Retina (tissue), 1 donor: ENCODE measurements at regions not wholly inside any gene's neighbourhood (a gene's known extent, or its start where the extent isn't known, plus 50 kb on each side); places are given as distances from the start of the nearest gene placed in this dataset.
"Not testable (repeated sequence)": the region's sequence is repeated elsewhere in the genome, so short reads cannot be mapped to it uniquely, and the experiment has no call there.

Experiments
- DNase-seq: peaks from one replicate; pipeline ENCODE4 v3.0.0-alpha.2; 2016

DNA sequence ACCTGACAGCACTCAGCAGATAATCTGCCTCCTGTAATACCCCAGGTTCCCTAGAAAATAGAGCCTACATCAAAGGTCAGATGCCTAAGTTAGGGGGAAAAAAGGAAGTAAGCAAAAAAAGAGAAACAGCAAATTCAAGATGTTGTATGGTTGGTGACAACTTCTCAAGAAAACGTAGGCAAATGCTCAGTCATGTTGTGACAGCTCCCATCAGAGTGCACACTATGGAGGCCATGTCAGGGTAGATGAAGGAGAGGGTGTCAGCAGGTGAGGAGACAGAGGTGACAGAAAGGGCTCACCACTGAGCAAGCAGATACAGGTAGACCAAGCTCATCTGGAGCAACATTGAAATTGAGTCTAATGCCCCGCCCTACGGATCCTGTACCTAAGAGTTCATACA is 356.8 kb upstream of the BRINP1 start:
- DNase-seq, result no peak

DNA sequence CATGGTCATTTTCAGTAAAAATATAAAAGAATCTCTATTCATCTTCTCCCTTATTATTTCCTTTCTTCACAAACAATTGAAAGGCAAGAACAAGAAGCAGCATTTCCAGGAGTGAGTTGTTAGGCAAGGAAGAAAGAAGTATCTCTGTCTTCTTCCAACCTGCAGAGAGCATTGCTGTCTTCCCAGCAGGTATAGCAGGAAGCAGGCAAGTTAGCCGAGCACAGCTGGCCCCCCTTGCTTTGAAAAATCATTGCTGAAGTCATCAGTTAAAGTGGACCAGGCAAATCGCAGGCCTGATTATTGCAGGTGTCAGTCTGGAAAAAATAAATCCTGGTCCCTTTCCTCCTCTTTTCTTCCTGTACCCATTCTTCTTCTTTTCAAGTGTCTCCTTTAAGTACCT is 353.1 kb upstream of the BRINP1 start:
- DNase-seq, result no peak

DNA sequence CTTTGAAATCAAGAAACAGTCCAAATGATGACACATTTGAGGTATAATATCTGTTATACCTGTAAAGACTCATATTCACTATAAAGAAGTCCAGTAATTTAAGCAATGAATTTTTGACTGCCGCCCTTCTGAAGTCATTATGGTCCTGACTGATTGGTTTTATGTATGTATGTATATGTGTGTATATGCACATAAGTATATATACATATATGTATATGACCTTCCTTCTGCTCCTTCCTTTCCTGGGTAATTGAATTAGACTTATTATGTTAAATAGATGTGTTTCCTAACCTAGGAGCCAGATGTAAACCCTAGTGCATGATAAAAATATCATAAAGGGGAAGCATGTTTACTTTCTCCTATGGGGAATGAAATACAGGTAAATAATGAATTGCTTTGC is 343.1 kb upstream of the BRINP1 start:
- no peak for DNase-seq

DNA sequence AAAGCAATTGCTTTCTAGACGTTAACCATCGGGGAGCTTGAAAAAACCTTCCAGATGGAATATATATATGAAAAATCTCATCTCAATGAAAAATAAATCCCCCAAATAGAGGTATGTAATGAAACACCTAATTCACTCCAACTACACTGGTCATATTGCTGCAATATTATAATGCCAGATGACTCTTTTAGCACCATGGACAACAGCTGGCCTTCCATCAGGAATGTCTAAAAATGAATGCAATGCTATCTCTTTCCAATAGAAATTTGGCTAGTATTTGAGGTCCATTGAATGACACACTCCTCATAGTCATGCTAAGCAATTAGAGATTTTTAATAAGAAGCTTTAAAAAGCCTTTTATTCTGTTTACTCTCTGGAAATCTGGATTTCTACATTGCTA is 340.2 kb upstream of the BRINP1 start:
- no peak for DNase-seq

DNA sequence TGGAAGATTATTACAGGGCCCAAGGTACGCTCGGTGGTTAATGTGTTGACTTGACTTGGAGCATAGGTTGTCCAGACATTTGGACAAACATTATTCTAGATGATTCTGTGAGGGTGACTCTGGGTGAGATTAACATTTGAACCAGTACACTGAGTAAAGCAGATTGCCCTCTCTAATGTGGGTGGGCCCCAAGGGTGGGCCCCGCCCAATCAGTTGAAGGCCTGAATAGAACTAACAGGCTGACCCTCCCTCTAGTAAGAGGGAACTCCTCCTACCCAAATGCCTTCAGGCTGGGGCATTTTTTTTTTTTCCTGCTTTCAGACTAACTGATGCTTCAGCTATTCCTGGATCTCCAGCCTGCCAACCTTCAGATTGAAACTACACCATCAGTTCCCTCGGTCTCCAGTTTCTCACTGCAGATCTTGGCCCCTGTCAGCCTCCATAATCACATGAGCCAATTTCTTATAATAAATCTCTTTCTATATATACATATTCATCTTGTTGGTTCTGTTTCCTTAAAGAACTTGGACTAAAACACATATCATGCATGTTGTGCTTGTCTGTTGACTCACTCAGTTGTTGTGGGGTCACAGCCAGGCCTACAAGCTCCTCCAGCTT is 338.1 kb upstream of the BRINP1 start:
- DNase-seq, result no peak

DNA sequence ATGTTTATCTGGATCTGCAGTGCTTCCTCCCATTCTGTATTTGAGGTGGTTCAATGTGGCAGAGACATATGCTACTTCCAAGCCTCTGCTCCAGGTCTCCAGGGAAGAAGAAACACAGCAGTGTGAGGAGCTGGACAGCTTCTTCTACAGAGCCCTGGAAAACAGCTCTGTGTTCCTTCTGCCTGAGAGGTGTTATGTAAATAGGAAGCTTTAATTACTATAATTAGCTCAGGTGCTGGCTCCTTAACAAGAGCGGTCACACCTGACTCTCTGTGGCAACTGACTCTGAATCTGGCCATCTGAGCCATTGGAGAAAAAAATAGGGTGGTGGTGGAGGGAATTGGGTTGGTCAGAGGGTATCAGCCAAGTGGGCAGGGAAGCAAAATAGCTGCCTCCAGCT is 332.4 kb upstream of the BRINP1 start:
- DNase-seq, result no peak

DNA sequence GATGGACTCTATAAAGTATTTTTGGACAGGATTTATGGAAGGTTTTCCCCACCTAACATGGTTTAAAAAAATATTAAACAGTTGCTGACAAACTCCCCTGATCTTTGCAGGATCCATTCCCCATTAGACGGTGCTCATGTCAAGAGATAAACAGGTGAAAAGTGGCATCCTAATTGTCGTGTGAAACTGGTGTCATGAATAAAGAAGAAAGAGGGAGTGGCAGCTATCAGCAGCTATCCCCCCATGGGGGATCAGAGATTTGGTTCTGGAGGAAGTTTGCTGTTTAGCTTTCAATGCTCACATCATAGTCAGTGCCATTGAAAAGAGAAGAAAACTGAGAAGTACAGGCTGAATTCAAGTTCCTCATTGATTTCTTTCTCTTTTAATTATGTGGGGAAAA is 329.3 kb upstream of the BRINP1 start:
- no peak for DNase-seq

DNA sequence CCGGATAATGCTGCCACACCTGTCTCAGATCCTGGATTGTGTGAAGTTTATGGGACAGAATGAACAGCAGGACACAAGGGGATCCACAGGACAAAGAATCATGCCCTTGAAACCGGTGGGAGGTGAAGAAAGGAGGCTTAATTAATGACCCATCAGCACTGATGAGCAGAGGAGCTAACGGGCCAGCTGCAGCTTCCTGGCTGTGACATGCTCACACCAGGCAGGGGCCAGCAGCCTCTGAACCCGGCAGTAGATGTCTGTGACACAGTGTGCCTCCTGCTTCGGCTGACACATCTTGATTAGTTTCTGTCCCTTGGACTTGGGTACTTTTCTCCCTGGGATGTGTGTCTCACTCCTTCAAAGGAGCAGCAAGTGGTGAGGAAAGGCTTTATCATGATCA is 328.8 kb upstream of the BRINP1 start:
- no peak for DNase-seq

DNA sequence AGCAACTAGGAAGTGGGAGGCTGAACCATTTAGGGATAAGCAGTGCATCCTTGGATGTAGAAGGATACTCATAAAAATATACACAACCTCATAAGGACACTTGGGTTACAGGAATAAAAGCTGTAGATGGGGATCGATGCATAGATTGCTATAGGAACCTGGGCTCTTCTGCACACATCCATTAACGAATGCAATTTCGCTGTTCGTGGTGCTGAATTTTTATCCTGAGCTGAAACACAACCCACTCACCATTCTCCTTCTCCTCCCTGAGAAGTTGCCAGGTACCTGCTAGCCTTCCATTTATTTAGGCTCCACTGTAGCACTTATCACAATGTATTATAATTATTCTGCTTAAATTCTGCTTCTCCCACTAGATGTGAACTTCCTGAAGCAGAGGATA is 320.6 kb upstream of the BRINP1 start:
- DNase-seq, result peak; percentile 11

DNA sequence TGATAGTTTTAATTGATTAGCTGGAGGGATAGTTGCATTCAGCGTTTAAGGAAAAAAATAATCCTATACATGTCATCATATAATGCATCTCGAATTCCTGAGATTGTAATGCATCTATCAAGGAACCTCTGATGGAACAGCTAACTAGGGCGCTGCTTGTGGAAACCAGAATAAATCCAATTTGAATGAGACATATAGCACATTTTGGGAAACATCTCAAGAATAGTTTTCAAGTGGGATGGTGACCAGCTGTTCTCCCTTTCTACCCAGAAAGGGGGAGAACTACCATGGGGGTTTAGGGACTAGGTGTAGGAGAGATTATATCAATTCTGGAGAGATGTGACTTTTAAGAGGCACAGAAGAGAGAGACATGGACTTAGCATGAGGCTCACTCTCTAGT is 319.3 kb upstream of the BRINP1 start:
- DNase-seq, result no peak

DNA sequence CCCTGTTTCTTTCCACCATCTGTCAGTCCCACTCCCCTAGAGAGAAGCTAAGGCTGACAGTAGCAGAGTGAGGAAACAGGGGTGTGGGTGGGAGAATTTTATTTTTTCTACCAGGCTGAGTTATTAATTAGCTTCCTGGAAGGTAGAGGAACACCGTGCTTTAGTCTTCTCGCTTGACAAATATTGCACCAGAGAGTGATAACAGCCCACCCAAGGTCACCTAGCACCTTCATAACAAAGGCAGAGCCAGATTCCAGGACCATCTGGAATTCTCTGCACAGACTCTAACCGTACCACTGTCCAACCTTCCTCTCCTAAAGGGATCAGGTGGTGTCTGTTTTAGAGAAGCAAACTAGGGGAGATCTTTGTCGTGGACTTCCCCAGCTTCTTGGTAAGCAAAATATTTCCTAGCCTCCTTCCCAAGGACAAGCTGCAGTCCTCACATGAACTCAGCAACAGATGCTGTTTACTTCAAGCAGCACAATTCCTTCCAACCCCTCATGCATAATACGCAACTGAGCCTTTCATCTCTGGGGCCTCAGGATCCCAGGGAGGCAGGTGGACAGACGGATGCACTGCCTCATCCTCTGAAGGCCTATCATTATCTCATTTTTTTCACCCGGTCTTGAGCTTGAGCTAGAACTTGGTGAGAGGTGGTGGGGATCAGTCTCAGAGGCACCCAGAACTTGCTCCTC is 308.7 kb upstream of the BRINP1 start:
- DNase-seq, result no peak

DNA sequence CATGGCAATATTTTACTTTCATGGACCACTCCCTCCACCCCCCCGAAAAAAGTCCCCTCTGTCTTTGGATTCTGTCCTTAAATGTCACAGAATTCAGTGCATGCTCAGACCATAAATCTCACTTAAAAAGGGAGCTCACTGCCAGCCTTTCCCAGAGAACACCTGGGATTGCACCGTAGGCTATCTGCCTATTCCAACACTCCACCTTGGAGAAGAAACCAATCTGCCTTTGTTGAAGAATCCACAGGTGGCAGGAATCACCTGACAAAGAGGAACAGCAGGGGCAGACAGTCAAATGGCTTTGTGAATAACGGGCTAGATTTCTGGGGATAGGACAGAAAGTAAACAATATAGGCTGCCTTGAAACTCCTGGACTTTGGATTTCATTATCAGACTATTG is 306.7 kb upstream of the BRINP1 start:
- DNase-seq, result no peak

DNA sequence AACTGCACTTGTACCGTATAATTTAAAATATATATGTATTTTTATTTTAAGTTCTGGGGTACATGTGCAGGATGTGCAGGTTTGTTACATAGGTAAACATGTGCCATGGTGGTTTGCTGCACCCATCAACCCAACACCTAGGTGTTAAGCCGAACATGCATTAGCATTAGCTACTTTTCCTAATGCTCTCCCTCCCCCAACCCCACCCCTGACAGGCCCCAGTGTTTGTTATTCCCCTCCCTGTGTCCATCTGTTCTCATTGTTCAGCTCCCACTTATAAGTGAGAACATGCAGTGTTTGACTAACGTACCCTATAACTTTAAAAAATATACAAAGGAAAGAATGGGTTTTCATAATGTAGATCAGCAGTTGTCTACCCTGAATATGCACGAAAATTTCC is 303.5 kb upstream of the BRINP1 start:
- DNase-seq, result not testable (repeated sequence)

DNA sequence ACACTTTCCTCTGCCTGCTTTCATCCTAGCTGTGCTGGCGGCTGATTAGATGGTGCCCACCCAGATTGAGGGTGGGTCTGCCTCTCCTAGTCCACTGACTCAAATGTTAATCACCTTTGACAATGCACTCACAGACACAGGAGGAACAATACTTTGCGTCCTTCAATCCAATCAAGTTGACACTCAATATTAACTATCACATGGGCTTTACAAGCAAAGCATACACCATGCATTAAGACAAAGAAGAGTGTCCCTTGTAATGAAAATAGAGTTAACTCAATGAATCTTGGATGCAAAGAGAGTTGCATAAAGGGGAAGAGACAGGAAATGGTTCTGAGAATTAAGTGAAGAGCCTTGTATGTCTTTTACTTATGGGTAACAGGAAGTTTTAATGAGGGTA is 298.7 kb upstream of the BRINP1 start:
- no peak for DNase-seq

DNA sequence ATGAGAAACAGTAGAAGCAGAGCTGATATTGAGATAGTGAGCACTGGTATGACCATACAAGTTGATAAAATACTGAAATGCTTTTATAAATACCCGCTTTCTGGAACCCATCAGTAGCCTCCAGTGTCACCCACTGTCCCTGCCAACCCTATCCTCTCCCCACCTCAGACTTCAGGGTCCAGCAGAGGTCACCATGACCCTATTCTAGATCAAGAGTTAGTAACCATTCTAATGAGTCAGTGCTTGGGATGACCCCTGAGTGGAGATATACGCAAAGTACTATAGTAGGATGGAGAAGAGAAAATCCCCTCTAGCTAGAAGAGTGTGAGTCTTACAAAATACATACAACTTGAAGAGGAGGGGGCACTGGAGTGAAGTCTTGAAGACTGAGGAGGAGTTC is 297.9 kb upstream of the BRINP1 start:
- DNase-seq, result no peak

DNA sequence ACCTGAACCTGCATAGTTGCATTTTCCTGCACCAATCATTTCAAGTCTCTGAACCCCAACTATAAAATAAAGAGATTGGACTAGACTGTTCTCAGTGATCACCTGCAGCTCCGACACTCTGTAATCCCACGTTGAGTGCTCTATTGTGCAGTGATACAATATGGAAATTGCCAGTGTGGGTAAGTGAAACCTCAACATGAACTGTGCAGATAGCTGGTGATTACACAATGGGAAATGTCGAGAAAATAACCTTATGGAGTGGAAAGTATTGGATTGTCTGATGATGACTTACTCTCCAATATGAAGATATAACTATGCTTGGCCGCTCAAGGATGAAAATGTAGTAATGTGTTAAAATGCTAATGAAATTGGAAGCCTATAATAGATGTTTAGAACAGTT is 293.1 kb upstream of the BRINP1 start:
- DNase-seq, result no peak

DNA sequence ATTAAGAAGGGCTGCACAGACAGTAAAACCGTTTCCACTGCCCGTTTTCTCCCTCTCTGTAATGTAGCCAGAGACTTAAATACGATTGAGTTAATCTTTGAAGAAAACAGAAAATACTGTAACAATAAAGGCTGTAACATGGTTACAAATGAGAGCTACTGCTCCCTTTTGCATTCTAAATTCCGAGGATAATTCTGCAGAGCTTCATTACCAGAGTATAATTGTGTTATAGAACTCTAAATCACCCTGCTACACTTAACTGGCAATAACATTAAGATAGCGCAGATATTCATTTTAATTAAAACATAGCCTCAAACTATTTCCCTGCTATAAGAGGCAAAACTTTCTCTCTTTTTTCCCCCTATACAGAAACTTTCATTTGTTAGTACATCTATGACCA is 283.7 kb upstream of the BRINP1 start:
- DNase-seq, result no peak

DNA sequence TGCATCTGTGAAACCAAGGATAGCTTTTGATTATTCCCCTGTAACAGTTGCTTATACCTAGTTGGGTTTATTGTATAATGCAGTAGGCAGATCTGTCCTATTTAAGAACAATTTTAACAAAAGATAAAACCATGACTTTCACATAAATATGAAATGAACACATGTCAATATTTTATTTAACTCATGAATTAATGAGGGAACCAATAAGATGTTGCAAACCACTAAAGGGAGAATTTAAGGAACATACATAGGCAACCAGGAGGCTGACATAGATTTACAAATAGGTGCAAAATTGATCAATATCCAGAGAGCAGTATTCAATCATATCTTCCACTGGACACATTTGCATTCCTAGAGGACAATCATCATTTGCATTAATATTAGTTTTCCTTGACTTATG is 280.0 kb upstream of the BRINP1 start:
- no peak for DNase-seq

DNA sequence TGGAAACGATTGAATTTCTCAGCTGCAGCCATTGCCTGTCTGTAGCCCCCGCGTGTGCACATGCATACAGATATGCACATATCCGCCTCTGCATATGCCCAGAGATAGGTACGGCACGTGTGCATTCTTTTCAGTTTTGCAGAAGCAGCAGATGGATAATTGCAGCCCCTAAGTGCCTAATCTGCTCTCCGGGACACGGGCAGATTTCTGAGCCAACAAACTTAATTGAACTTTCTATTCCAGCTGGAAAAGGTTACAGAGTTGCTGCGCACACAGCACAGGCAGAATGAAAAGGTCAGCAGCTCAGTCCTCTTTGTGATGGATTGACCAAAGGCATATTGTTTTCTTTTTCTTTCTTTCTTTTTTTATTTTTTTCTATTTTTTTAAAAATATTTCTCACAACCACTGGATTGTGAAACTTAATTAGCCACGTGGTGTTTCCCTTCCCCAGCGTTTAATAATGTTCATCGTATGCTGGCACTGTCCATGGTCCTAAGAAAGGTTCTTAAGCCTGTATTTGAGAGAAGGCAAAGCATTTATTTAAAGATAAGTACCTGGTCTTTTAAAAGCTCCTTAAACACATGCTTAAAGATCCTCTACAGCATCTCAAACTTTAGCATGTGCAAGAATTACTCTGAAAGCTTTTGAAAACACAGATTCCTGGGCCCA is 270.2 kb upstream of the BRINP1 start:
- peak; percentile 16 for DNase-seq

DNA sequence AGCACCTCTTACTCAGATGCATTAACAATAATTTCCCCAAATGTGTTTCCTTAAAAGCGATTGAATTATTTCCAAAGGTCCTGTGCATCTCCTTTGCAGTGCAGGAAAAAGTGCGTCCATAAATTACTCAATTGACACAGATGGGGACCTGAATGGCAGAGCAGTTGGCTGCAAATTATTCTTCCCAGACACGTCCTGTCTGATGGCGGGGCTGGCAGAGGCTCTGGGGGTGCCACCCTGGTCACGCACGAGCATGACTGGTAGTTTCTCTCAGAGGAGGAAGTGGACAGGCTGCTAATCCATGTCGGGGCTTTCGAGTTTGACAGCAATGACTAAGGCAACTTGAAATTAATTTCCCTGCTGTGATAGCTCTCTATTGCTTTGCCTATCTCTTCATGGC is 264.8 kb upstream of the BRINP1 start:
- peak; percentile 1 for DNase-seq

DNA sequence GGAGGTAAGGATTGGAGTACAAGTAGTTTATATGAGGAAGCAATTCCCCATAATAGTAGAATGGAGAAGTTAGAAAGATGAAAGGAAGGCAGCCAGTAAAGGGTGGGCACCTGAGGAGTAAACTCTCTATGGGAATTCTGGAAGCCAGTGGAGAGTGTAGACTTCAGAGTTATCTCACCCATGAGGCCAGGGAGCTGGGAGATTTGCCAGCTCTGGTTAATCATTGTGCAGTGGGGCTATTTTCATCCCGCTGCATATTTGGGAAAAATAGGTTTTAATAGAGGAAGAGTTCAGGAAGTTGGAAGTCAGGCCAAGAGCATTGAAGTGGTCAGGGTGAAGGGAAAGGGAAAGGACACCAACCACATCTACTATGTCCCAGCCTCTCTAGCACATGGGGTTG is 242.3 kb upstream of the BRINP1 start:
- DNase-seq, result no peak

DNA sequence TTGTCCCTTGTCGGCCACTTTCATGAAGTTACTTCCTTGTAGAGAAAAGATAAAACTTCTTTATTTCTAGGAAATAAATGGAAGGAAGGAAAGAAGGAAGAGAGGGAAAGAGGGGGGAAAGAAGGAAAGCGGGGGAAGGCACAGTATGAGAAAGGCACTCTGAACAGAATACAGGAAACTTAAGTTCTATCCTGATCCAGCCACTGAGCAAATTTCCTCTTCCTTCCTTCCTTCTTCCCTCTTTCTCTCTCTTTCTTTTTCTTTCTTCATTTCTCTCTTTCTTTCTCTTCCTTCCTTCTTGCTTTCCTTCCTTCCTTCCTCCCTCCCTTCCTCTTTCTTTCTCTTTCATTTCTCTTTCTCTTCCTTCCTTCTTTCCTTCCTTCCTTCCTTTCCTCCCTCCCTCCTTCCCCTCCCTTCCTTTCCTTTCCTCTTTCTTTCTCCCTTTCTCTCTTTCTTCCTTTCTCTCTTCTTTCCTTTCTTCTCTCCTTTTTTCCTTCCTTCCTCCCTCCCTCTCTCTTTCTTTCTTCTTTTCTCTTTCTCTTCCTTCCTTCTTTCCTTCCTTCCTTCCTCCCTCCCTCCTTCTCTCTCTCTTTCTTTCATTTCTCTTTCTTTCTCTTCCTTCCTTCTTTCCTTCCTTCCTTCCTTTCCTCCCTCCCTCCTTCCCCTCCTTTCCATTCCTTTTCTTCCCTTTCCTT is 240.2 kb upstream of the BRINP1 start:
- DNase-seq, result no peak

DNA sequence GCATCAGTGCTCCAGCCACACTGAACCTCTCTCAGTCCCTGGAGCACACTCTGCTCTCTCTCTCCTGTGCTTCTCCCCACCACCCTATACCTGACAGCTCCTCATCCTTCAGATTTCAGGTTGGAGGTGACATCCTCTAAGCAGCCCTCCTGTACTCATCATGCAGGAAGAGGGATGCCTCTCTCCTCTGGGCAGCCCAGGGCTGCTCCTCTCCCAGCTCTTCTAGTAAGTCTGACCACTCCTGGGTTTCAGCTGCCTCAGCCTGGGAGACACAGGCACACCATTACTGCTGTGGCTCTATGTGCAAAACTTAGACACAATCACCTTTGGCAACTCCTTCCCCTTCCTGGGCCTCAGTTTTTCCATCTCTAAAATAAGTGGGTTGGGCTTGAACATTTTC is 232.4 kb upstream of the BRINP1 start:
- DNase-seq, result no peak

DNA sequence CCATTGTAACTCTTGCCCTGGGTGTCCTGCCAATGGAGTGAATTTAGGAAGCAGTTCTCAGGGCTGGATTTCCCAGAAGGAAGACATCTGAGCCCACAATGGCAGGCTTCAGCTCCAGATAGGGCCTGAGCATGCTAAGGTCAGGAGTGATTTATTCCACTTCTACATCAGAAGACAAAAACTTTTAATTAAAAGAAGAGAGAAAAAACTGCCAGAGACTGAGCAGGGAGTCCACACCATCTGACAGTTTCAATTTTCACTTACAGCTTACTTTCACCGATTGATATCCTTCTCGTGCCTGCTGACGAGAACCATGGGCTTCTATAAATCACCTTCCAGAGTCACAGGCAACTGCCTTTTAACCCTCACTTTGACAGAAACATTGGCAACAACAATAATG is 228.3 kb upstream of the BRINP1 start:
- no peak for DNase-seq
